Neural cell (in vitro differentiated cells): ENCODE measurements at regions not wholly inside any gene's neighbourhood (a gene's known extent, or its start where the extent isn't known, plus 50 kb on each side); places are given as distances from the start of the nearest gene placed in this dataset.

Experiments
- H2AFZ ChIP-seq: fragments of 200-600, 300-800 bp; sonication (generic), shearing (Covaris generic); 2 replicates; pipeline ENCODE4 v1.6.0; 2014; ENCODE audit warnings: low read depth, mild to moderate bottlenecking, antibody characterized with exemption, low read length, moderate library complexity
- H3F3A ChIP-seq: fragments of 200-600 bp; shearing (Covaris generic); 2 replicates; pipeline ENCODE4 v1.6.1; 2016; ENCODE audit warnings: mild to moderate bottlenecking, moderate library complexity, mixed read lengths, antibody characterized with exemption, low read length; ENCODE audit not compliant: insufficient read depth, poor library complexity, severe bottlenecking
- H3K27ac ChIP-seq: fragments of 200-600, 300-800 bp; sonication (generic), shearing (Covaris generic); 2 replicates; pipeline ENCODE4 v1.5.1; 2014; ENCODE audit warnings: mild to moderate bottlenecking, low read length, moderate library complexity
- H3K27me3 ChIP-seq: fragments of 300-800, 200-600 bp; sonication (generic), shearing (Covaris generic); 2 replicates; pipeline ENCODE4 v1.6.0; 2014; ENCODE audit warnings: mild to moderate bottlenecking, low read depth, low read length, moderate library complexity; ENCODE audit not compliant: insufficient read depth
- H3K36me3 ChIP-seq: fragments of 300-800, 200-600 bp; sonication (generic), shearing (Covaris generic); 2 replicates; pipeline ENCODE4 v1.5.1; 2014; ENCODE audit warnings: mild to moderate bottlenecking, antibody characterized with exemption, low read length, moderate library complexity; ENCODE audit not compliant: insufficient read depth
- H3K4me2 ChIP-seq: fragments of 300-800, 200-600 bp; sonication (generic), shearing (Covaris generic); 2 replicates; pipeline ENCODE4 v1.6.0; 2014; ENCODE audit warnings: mild to moderate bottlenecking, low read length
- H3K4me3 ChIP-seq: fragments of 300-800, 200-600 bp; sonication (generic), shearing (Covaris generic); 2 replicates; pipeline ENCODE4 v1.5.1; 2014; ENCODE audit warnings: mild to moderate bottlenecking, low read length, moderate library complexity
- H3K79me2 ChIP-seq: fragments of 200-600 bp; shearing (Covaris generic); replicated peaks from 2 replicates; pipeline ENCODE4 v1.6.0; 2014; ENCODE audit warnings: mild to moderate bottlenecking, low read length, moderate library complexity; ENCODE audit not compliant: insufficient read depth
- H3K9ac ChIP-seq: fragments of 300-800, 200-600 bp; sonication (generic), shearing (Covaris generic); 2 replicates; pipeline ENCODE4 v1.6.1; 2016; ENCODE audit warnings: mild to moderate bottlenecking, low read length, mixed read lengths
- H3K9me2 ChIP-seq: fragments of 200-600 bp; shearing (Covaris generic); 2 replicates; pipeline ENCODE4 v1.6.1; 2016; ENCODE audit warnings: mild to moderate bottlenecking, low read length, mixed read lengths; ENCODE audit not compliant: insufficient read depth
- H3K9me3 ChIP-seq: fragments of 200-600, 300-800 bp; sonication (generic), shearing (Covaris generic); 2 replicates; pipeline ENCODE4 v1.6.1; 2016; ENCODE audit warnings: mild to moderate bottlenecking, mixed run types, low read length, moderate library complexity, mixed read lengths
- H4K20me1 ChIP-seq: fragments of 200-600 bp; shearing (Covaris generic); 2 replicates; pipeline ENCODE4 v1.6.1; 2016; ENCODE audit warnings: mild to moderate bottlenecking, mixed run types; ENCODE audit not compliant: insufficient read depth
- EP300 ChIP-seq: fragments of 450-650 bp; conservative IDR thresholded peaks from 2 replicates; pipeline ENCODE4 v1.6.1; 2014; ENCODE audit warnings: antibody characterized with exemption, mild to moderate bottlenecking, moderate library complexity; ENCODE audit not compliant: poor library complexity, severe bottlenecking
- EZH2 ChIP-seq: fragments of 200-600, 300-800 bp; shearing (Covaris generic), sonication (generic); IDR thresholded peaks from 2 replicates; pipeline ENCODE4 v1.6.1; 2014; ENCODE audit warnings: antibody characterized with exemption, low read length, borderline replicate concordance, mild to moderate bottlenecking; ENCODE audit not compliant: insufficient read depth, poor library complexity, severe bottlenecking
- MXI1 ChIP-seq: fragments of 450-650 bp; conservative IDR thresholded peaks from 2 replicates; pipeline ENCODE4 v1.6.1; 2014; ENCODE audit warnings: antibody characterized with exemption, mild to moderate bottlenecking; ENCODE audit not compliant: poor library complexity, severe bottlenecking
- POLR2AphosphoS5 ChIP-seq: IDR thresholded peaks from 2 replicates; pipeline ENCODE4 v1.6.1; 2012
- RAD21 ChIP-seq: fragments of 450-650 bp; conservative IDR thresholded peaks from 2 replicates; pipeline ENCODE4 v1.6.1; 2014; ENCODE audit warnings: antibody characterized with exemption, mild to moderate bottlenecking, moderate library complexity
- SMC3 ChIP-seq: fragments of 450-650 bp; conservative IDR thresholded peaks from 2 replicates; pipeline ENCODE4 v1.6.1; 2014; ENCODE audit warnings: antibody characterized with exemption, mild to moderate bottlenecking, moderate library complexity; ENCODE audit not compliant: poor library complexity
- TAF1 ChIP-seq: IDR thresholded peaks from 2 replicates; pipeline ENCODE4 v1.6.1; 2012; ENCODE audit warnings: low read depth
- TF ChIP-seq, protein P1 (sequence below): fragments of 450-650 bp; IDR thresholded peaks from 2 replicates; pipeline ENCODE4 v1.5.1; 2014; ENCODE audit warnings: antibody characterized with exemption, mild to moderate bottlenecking, moderate library complexity; ENCODE audit not compliant: poor library complexity, severe bottlenecking
- TF ChIP-seq, protein P2 (sequence below): IDR thresholded peaks from 2 replicates; pipeline ENCODE4 v1.6.1; 2012; ENCODE audit warnings: borderline replicate concordance

DNA sequence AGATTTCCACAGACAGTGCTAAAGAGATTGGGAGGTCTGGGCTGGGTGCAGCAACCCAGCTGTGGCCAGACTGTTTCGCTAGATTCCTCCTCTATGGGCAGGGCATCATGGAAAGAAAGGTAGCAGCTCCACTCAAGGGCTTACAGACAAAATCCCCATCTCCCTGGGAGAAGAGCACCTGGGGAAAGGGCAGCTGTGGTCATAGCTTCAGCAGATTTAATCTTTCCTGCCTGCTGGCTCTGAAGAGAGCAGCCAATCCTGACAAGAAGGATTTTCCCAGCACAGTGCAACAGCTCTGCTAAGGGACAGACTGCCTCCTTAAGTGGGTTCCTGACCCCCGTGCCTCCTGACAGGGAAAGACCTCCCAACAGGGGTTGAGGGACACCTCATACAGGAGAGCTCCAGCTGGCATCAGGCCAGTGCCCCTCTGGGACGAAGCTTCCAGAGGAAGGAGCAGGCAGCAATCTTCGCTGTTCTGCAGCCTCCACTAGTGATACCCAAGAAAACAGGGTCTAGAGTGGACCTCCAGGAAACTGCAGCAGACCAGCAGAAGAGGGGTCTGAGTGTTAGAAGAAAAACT, 1379.3 kb upstream of the ACO1 start:
- no peaks in the 10 kb centered on the region for H3K27me3 ChIP-seq
- no peak overlapping the region for H3K4me3 ChIP-seq
- H3K36me3 ChIP-seq = no peaks in the 10 kb centered on the region
- no peaks in the 10 kb centered on the region for H3K9me3 ChIP-seq
- H3K9me2 ChIP-seq = no peaks in the 10 kb centered on the region
- no peaks in the 10 kb centered on the region for H3F3A ChIP-seq
- no peak overlapping the region for H2AFZ ChIP-seq
- no peak for TF ChIP-seq RAD21
- TF ChIP-seq, protein P1, sequence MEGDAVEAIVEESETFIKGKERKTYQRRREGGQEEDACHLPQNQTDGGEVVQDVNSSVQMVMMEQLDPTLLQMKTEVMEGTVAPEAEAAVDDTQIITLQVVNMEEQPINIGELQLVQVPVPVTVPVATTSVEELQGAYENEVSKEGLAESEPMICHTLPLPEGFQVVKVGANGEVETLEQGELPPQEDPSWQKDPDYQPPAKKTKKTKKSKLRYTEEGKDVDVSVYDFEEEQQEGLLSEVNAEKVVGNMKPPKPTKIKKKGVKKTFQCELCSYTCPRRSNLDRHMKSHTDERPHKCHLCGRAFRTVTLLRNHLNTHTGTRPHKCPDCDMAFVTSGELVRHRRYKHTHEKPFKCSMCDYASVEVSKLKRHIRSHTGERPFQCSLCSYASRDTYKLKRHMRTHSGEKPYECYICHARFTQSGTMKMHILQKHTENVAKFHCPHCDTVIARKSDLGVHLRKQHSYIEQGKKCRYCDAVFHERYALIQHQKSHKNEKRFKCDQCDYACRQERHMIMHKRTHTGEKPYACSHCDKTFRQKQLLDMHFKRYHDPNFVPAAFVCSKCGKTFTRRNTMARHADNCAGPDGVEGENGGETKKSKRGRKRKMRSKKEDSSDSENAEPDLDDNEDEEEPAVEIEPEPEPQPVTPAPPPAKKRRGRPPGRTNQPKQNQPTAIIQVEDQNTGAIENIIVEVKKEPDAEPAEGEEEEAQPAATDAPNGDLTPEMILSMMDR = no peak
- no peak for TF ChIP-seq EZH2
- no peak for TF ChIP-seq EP300
- TF ChIP-seq, protein P2, sequence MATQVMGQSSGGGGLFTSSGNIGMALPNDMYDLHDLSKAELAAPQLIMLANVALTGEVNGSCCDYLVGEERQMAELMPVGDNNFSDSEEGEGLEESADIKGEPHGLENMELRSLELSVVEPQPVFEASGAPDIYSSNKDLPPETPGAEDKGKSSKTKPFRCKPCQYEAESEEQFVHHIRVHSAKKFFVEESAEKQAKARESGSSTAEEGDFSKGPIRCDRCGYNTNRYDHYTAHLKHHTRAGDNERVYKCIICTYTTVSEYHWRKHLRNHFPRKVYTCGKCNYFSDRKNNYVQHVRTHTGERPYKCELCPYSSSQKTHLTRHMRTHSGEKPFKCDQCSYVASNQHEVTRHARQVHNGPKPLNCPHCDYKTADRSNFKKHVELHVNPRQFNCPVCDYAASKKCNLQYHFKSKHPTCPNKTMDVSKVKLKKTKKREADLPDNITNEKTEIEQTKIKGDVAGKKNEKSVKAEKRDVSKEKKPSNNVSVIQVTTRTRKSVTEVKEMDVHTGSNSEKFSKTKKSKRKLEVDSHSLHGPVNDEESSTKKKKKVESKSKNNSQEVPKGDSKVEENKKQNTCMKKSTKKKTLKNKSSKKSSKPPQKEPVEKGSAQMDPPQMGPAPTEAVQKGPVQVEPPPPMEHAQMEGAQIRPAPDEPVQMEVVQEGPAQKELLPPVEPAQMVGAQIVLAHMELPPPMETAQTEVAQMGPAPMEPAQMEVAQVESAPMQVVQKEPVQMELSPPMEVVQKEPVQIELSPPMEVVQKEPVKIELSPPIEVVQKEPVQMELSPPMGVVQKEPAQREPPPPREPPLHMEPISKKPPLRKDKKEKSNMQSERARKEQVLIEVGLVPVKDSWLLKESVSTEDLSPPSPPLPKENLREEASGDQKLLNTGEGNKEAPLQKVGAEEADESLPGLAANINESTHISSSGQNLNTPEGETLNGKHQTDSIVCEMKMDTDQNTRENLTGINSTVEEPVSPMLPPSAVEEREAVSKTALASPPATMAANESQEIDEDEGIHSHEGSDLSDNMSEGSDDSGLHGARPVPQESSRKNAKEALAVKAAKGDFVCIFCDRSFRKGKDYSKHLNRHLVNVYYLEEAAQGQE = no peak
- TF ChIP-seq POLR2AphosphoS5 = no peak
- no peak for TF ChIP-seq MXI1
- no peak for TF ChIP-seq SMC3
- no peak for TF ChIP-seq TAF1
- H4K20me1 ChIP-seq = no peaks in the 10 kb centered on the region
- no peaks in the 10 kb centered on the region for H3K79me2 ChIP-seq
- H3K27ac ChIP-seq = no peak overlapping the region
- H3K9ac ChIP-seq = no peak overlapping the region
- no peak overlapping the region for H3K4me2 ChIP-seq

DNA sequence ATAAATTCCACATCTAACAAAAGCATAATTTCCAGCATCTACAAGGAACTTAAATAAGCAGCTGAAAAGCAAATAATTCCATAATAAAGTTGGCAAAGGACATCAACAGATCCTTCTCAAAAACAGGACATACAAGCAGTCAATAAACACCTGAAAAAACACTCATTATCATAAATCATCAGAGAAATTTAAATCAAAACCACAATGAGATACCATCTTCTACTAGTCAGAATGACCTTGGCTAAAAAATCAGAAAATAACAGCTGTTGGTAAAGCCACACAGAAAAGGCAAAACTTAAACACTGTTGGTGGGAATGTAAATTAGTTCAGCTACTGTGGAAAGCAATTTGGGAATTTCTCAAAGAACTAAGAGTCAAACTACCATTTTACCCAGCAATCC, 1371.1 kb upstream of the ACO1 start:
- Histone ChIP-seq H3K4me2 (no peak overlapping the region), H3K9me2 (no peaks in the 10 kb centered on the region), H3K27me3 (no peaks in the 10 kb centered on the region), H3K4me3 (no peak overlapping the region), H3K9ac (no peak overlapping the region), H4K20me1 (no peaks in the 10 kb centered on the region), H3K36me3 (no peaks in the 10 kb centered on the region), H3K79me2 (no peaks in the 10 kb centered on the region), H3F3A (no peaks in the 10 kb centered on the region), H3K27ac (no peak overlapping the region), H2AFZ (no peak overlapping the region), H3K9me3 (no peaks in the 10 kb centered on the region)
- TF ChIP-seq TAF1 (no peak), POLR2AphosphoS5 (no peak), SMC3 (no peak), EP300 (no peak), MXI1 (no peak), RAD21 (no peak), EZH2 (no peak)
- TF ChIP-seq, protein P2 = no peak
- TF ChIP-seq, protein P1 = no peak
